ENCODE measurements at regions not wholly inside any gene's neighbourhood (a gene's known extent, or its start where the extent isn't known, plus 50 kb on each side); places are given as distances from the start of the nearest gene placed in this dataset.
A peak's percentile ranks its signal among the peaks of the same experiment; 100 is the strongest.

- TF ChIP-seq RAD51 (IDR thresholded peaks at IDR 0.05; ENCODE audit: borderline replicate concordance, low read depth) (0 out of 2 replicates have a peak, but pooled peaks have one; percentile 14), ZEB2 (IDR thresholded peaks at IDR 0.05) (peak; percentile 69; the same call in 1 of the 2 replicates), SMARCA5 (IDR thresholded peaks at IDR 0.05) (no peak), ARID3B (CRISPR knock-in tag; IDR thresholded peaks at IDR 0.05; ENCODE audit: borderline replicate concordance) (no peak), HOXB6 (CRISPR knock-in tag; IDR thresholded peaks at IDR 0.05; ENCODE audit: borderline replicate concordance) (no peak), KLF10 (CRISPR knock-in tag; IDR thresholded peaks at IDR 0.05) (no peak), POLR2A (conservative IDR thresholded peaks at IDR 0.05) (no peak), TRIM28 (IDR thresholded peaks at IDR 0.05) (no peak), THAP12 (CRISPR knock-in tag; IDR thresholded peaks at IDR 0.05) (no peak), YY1 (IDR thresholded peaks at IDR 0.05; ENCODE audit: borderline replicate concordance in 1 of 3, control insufficient read depth in 1 of 3, extremely low read depth in 1 of 3, insufficient read depth in 3 of 3, insufficient read length in 1 of 3, insufficient replicate concordance in 2 of 3, low read depth in 1 of 3, low read length in 2 of 3) (no peak), MEIS2 (IDR thresholded peaks at IDR 0.05; ENCODE audit: partially characterized antibody) (peak; percentile 24), HNRNPLL (IDR thresholded peaks at IDR 0.05; ENCODE audit: low read depth, low read length, poor library complexity, severe bottlenecking) (no peak), SNIP1 (IDR thresholded peaks at IDR 0.05; ENCODE audit: low read depth) (no peak), CHD1 (IDR thresholded peaks at IDR 0.05; ENCODE audit: low read length) (peak; percentile 15), NCOA1 (IDR thresholded peaks at IDR 0.05; ENCODE audit: low read depth) (0 out of 2 replicates have a peak, but pooled peaks have one; percentile 40)
- TF ChIP-seq, protein P1, sequence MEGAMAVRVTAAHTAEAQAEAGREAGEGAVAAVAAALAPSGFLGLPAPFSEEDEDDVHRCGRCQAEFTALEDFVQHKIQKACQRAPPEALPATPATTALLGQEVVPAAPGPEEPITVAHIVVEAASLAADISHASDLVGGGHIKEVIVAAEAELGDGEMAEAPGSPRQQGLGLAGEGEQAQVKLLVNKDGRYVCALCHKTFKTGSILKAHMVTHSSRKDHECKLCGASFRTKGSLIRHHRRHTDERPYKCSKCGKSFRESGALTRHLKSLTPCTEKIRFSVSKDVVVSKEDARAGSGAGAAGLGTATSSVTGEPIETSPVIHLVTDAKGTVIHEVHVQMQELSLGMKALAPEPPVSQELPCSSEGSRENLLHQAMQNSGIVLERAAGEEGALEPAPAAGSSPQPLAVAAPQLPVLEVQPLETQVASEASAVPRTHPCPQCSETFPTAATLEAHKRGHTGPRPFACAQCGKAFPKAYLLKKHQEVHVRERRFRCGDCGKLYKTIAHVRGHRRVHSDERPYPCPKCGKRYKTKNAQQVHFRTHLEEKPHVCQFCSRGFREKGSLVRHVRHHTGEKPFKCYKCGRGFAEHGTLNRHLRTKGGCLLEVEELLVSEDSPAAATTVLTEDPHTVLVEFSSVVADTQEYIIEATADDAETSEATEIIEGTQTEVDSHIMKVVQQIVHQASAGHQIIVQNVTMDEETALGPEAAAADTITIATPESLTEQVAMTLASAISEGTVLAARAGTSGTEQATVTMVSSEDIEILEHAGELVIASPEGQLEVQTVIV (CRISPR knock-in tag; IDR thresholded peaks at IDR 0.05; ENCODE audit: borderline replicate concordance): no peak
- TF ChIP-seq, protein P2, sequence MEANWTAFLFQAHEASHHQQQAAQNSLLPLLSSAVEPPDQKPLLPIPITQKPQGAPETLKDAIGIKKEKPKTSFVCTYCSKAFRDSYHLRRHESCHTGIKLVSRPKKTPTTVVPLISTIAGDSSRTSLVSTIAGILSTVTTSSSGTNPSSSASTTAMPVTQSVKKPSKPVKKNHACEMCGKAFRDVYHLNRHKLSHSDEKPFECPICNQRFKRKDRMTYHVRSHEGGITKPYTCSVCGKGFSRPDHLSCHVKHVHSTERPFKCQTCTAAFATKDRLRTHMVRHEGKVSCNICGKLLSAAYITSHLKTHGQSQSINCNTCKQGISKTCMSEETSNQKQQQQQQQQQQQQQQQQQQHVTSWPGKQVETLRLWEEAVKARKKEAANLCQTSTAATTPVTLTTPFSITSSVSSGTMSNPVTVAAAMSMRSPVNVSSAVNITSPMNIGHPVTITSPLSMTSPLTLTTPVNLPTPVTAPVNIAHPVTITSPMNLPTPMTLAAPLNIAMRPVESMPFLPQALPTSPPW (CRISPR knock-in tag; IDR thresholded peaks at IDR 0.05): no peak; the same call in 1 of the 2 replicates
- TF ChIP-seq, protein P3, sequence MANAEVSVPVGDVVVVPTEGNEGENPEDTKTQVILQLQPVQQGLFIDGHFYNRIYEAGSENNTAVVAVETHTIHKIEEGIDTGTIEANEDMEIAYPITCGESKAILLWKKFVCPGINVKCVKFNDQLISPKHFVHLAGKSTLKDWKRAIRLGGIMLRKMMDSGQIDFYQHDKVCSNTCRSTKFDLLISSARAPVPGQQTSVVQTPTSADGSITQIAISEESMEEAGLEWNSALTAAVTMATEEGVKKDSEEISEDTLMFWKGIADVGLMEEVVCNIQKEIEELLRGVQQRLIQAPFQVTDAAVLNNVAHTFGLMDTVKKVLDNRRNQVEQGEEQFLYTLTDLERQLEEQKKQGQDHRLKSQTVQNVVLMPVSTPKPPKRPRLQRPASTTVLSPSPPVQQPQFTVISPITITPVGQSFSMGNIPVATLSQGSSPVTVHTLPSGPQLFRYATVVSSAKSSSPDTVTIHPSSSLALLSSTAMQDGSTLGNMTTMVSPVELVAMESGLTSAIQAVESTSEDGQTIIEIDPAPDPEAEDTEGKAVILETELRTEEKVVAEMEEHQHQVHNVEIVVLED (CRISPR knock-in tag; IDR thresholded peaks at IDR 0.05): no peak; the same call in 1 of the 2 replicates
These were observed 140.8 kb downstream of the VEGFA start (continued) for GRCh38 chr6:43910638-43911353.

All from K562 (cell line).